ES-I3 (cell line): ENCODE measurements at regions not wholly inside any gene's neighbourhood (a gene's known extent, or its start where the extent isn't known, plus 50 kb on each side); places are given as distances from the start of the nearest gene placed in this dataset.
A peak's percentile ranks its signal among the peaks of the same experiment; 100 is the strongest.

Source experiments
- H3K36me3 ChIP-seq: 2 replicates; pipeline ENCODE4 v1.6.1; 2013; ENCODE audit warnings: mild to moderate bottlenecking, low read length, control low read depth, moderate library complexity; ENCODE audit not compliant: insufficient read depth
- H3K4me1 ChIP-seq: 2 replicates; pipeline ENCODE4 v1.6.1; 2013; ENCODE audit warnings: mild to moderate bottlenecking, control low read depth, low read length; ENCODE audit not compliant: insufficient read depth
- H3K9ac ChIP-seq: 2 replicates; pipeline ENCODE4 v1.6.1; 2013; ENCODE audit warnings: low read depth, mild to moderate bottlenecking, low read length, moderate library complexity
- H3K9me3 ChIP-seq: 2 replicates; pipeline ENCODE4 v1.6.1; 2013; ENCODE audit warnings: mild to moderate bottlenecking, low read length, moderate library complexity; ENCODE audit not compliant: control insufficient read depth, insufficient read depth

DNA sequence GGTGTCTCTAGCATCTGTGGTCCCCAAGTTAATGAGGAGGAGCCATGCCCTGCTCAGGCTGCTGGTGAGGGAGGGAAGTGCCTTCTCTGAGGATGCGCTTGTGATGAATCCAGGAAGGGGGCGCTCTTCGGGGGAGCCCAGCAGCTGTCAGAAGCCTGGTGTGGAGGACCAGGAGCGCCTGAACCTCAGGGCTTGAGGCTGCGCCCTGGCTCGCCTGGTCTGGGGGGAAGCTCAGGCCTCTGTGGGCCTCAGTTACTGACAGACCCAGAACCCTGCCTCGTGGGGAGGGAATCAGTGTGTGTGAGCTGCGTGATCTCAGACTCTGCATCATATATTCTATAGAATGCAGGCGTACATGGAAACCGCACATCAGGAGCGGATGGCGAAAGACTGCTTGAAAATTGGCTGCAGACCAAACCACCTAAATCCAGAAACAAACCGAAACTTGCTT lies 126.1 kb downstream of the SEC14L1 start:
- Histone ChIP-seq H3K4me1 (peaks cover 8% of the 10 kb centered on the region; the same call in 1 of the 2 replicates), H3K9ac (no peak overlapping the region), H3K36me3 (no peaks in the 10 kb centered on the region), H3K9me3 (no peaks in the 10 kb centered on the region)

DNA sequence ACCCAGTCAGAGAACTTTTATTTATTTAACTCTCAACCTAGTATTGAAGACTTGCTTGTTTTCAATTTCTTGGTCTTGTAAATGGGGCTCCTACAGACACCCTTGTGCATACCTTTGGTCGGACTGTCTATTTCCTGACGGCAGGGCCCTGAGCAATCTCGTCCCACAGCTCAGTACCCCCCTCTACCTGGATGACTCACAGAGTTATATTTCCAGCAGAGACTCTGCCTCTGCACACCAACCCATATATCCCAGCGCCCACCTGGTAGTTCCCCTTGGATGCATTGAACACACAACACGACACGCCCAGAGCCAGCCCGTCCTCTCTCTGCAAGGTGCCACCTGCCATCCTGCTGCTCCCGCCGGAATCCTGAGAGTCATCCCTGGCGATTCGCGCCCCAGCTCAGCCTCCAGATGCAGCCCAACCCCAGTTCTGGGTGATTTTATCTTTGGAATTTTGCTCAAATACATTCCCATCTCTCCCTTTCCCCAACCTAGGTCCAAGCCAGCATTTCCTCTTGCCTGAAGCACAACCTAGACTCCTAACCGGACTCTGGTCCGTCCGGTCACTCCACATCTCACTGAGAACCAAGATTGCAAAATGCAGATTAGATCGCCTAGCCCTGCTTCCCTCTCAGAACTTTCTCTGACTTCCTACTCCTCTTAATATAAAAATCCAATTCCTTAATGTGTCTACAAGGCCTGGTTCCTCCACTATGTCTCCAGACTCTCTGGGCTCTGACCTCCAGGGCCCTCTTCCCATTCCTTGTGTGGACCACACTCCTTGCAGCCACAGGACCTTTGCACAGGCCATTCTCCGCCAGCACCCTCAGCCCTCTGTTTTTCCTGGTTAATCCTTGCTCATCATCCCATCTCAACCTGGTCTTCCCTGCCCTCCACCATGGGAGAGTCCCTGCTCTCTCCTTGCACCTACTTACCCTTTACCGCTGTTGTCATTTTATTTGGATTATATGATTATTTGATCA lies 129.2 kb downstream of the SEC14L1 start:
- Histone ChIP-seq H3K4me1 (no peaks in the 10 kb centered on the region; the same call in 1 of the 2 replicates), H3K9me3 (no peaks in the 10 kb centered on the region), H3K36me3 (no peaks in the 10 kb centered on the region), H3K9ac (no peak overlapping the region)

DNA sequence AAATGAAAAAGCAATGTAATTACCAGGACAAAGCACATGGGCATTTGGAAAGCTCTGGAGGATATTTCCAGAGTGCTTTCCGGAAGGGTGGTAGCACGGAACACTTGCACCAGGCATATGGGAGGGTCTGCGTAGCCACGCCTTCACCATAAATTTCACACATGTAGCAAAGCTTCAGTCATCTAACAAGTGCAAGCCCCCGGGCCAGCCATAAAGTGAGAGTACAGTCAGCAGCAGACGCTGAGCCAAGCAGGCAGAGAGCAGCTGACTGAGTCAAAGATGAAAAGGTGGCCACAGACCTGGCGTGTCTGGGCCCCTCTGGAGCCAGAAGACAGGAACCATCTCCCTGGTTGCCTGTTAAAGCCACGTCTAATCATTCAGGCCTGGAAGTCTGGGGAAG lies 130.6 kb downstream of the SEC14L1 start:
- no peaks in the 10 kb centered on the region; the same call in 1 of the 2 replicates for H3K9me3 ChIP-seq
- no peak overlapping the region for H3K9ac ChIP-seq
- no peaks in the 10 kb centered on the region for H3K36me3 ChIP-seq
- no peaks in the 10 kb centered on the region; the same call in 1 of the 2 replicates for H3K4me1 ChIP-seq

DNA sequence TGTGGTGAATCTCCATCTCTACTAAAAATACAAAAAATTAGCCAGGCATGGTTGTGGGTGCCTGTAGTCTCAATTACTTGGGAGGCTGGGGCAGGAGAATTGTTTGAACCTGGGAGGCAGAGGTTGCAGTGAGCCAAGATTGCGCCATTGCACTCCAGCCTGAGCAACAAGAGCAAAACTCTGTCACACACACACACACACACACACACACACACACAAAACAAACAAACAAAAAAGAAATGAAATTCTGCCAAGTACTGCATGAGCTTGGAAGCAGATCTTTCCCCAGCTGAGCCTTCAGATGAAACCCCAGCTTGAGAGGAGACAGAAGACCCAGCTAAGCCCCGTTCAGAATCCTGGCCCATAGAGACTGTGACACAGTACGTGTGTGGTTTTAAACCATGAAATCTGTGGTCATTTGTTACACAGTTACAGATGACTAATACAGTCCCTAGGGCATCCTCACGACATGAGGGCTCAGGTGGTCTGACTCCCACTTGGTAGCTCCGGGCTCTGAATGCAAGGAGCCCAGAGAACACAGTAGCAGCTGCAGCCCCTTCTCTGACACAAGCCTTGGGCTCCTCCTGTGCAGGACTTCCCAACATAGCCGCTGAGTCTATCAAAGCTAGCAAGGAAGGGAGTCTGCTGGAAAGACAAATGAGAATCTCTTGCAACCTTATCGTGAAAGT lies 132.8 kb downstream of the SEC14L1 start:
- no peaks in the 10 kb centered on the region; the same call in 1 of the 2 replicates for H3K4me1 ChIP-seq
- H3K9ac ChIP-seq = no peak overlapping the region
- no peaks in the 10 kb centered on the region for H3K36me3 ChIP-seq
- no peaks in the 10 kb centered on the region; the same call in 1 of the 2 replicates for H3K9me3 ChIP-seq

DNA sequence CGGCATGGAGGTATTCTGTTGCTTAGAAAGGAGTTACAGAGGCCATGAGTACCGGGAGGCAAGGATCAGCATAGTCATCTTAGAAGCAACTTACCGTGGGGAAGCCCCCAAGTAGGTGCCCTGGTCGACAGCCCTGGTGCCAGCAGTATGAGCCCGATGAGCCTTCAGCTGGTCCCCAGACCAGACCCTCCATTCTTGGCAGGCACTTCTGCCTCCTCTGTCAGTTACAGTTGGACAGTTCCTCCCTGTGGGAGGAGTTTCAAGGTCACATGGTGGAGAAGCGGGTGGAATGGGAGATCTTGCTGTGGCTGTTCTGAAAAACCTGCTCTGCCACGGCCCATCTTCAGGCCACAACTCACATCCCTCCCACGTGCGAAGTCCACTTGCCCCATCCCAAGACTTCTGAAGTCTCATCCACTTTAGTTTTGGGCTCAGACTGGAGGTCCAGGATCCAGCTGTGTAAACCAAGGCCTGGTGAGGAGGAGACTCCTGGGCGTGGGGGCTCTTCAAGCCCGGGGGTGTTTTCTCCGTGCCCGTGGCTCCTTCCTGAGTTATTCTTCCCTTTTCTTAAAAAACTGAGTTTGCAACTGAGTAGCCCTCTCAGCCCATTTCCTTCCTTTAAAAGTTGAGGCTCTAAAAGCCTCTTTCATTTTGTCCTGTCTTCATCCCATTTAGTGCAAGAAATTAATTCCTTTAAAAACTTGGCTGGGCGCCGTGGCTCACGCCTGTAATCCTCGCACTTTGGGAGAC lies 133.5 kb downstream of the SEC14L1 start:
- no peaks in the 10 kb centered on the region for H3K36me3 ChIP-seq
- H3K4me1 ChIP-seq = no peaks in the 10 kb centered on the region; the same call in 1 of the 2 replicates
- H3K9ac ChIP-seq = no peak overlapping the region
- H3K9me3 ChIP-seq = no peaks in the 10 kb centered on the region; the same call in 1 of the 2 replicates

DNA sequence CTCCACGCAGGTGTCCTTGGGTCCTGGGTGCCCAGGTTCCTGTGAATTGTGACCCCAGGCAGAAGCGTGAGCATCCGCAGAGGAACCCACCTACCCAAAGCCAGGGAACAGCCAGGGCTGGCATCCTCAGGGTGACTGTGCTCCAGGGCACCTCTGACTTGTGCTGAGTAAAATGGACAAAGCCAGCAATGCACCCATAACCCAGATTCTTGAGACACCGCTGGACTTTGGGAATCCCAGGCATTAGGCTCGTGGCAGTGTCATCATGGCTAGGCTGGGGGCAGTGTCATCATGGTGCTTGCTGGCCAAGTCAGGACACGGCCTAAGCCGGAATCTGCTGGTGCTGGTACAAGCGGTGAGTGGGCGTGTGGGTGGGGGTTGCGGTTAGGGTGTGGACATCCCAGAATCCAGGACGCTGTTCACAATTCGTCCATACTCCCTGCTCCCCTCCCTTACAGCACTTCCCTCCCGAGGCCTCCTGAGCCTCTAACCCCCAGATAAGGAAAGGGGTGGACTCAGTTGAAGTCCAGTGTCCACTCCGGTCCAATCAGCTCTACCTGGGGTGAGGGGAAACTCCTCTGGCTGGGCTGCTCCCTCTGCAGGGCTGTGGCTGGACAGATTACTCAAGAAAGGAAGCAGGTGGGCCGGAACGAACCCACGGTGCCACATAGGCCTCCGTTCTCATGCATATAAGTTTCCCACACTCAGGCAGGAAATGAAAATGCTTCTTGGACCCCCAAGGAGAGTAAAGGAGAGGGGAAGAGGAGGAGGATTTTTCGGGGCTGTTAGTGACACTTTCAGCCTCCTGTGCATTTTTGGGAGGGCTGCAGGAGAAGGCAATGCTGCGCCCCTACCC lies 138.9 kb downstream of the SEC14L1 start:
- Histone ChIP-seq H3K9me3 (no peaks in the 10 kb centered on the region; the same call in 1 of the 2 replicates), H3K4me1 (peaks cover 13% of the 10 kb centered on the region; the same call in 1 of the 2 replicates), H3K9ac (peak overlapping the region; percentile 58; the same call in 1 of the 2 replicates), H3K36me3 (no peaks in the 10 kb centered on the region)

DNA sequence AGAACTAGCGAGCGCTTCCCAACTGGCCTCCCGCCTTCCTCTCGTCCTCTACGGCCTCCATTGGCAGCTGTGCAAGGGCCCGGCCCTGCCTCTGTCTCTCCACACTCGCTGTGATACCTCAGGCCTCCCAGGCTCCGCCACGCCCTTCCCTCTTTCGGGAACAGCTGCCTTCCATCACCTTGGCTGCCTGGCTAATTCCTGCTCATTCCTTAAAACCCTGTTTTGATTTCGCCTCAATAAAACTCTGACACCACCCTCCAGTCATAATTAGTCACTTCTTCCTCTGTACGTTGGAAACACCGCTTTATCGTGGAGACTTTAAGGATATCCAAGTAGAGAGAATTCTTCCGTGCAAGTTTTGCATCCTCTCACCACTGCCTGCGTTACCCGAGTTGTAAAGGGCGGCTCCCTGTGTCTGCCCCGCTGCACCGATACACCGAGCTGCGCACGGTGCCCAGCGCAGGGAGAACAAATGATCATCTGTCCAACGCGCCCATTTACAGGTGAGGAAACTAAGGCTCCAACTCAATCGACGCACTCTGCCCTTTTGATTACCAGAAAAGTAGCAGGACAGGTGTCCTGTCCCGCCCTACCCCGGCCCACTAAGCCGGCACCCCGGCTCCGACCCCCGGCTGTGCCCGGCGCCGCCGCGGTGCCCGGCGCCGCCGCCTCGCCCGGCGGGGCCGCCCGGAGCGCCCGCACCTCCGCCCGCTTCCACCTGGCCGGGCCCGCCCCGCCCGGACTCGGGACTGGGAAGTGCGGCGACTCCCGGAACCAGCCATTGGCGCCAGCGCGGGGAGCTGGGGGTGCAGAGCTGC lies 139.7 kb downstream of the SEC14L1 start:
- no peaks in the 10 kb centered on the region; the same call in 1 of the 2 replicates for H3K9me3 ChIP-seq
- peaks cover 13% of the 10 kb centered on the region; the same call in 1 of the 2 replicates for H3K4me1 ChIP-seq
- H3K9ac ChIP-seq = peak overlapping the region; percentile 58; the same call in 1 of the 2 replicates
- no peaks in the 10 kb centered on the region for H3K36me3 ChIP-seq

DNA sequence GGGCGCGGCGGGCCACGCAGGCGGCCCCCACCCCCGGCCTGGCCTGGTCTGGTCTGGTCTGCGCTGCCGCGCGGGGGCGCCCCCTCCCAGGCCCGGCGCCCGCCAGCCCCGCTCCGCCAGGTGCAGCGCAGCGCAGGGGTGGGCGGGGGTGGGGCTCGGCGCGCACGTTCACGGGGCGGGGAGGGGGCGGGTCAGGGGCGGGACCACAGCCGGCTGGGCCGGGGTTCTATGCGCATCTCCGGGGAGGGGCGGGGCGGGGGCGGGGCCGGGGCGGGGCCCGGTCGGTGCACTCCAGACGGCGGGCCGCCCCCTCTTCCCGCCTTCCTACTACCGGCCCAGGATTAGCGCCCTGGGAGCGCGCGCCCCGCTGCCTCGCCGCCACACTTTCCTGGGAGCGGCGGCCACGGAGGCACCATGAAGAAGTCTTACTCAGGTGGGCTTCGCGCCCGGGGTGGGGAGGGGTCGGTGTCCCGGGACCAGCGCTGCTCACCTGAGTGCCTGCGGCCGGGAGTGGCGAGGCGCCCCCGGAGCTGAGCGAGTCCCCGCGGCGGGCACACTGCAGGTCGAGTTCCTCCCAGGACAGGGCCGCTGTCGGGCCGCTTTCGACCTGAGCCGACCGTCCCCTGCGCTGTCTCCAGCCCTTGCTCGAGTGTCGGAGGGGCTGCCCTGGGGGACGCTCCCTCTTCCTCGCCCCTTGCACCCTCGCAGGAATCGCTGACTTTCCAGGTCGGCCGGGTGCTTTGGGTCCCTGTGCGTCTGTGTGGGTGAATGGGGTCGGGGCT lies 140.5 kb downstream of the SEC14L1 start:
- Histone ChIP-seq H3K36me3 (no peaks in the 10 kb centered on the region), H3K9ac (peak overlapping the region; percentile 84), H3K4me1 (peaks cover 19% of the 10 kb centered on the region; the same call in 1 of the 2 replicates), H3K9me3 (no peaks in the 10 kb centered on the region)

DNA sequence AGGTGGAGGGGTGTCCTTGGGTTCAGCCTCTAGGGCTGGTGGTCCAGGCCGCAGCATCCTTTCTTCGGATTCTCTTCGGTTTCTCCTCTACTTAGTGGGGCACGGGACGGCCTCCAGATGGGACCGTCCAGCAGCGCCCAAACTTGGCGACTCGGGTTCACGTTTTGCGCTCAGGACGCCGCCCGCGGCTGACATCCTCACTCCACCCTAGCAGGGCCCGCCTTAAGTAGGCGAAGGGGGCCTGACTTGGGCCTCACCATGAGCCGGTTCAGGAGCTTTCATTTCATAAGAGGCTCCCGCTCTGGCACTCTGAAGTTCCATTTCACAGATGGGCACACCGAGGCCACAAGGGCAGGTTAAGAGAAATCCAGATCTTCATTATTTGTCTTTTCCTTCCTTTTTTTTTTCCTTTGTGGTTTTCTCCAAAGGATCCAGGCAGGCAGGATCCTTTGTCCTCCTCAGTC lies 141.2 kb downstream of the SEC14L1 start:
- peak overlapping the region; percentile 84 for H3K9ac ChIP-seq
- peaks cover 24% of the 10 kb centered on the region; the same call in 1 of the 2 replicates for H3K4me1 ChIP-seq
- no peaks in the 10 kb centered on the region for H3K9me3 ChIP-seq
- H3K36me3 ChIP-seq = no peaks in the 10 kb centered on the region

DNA sequence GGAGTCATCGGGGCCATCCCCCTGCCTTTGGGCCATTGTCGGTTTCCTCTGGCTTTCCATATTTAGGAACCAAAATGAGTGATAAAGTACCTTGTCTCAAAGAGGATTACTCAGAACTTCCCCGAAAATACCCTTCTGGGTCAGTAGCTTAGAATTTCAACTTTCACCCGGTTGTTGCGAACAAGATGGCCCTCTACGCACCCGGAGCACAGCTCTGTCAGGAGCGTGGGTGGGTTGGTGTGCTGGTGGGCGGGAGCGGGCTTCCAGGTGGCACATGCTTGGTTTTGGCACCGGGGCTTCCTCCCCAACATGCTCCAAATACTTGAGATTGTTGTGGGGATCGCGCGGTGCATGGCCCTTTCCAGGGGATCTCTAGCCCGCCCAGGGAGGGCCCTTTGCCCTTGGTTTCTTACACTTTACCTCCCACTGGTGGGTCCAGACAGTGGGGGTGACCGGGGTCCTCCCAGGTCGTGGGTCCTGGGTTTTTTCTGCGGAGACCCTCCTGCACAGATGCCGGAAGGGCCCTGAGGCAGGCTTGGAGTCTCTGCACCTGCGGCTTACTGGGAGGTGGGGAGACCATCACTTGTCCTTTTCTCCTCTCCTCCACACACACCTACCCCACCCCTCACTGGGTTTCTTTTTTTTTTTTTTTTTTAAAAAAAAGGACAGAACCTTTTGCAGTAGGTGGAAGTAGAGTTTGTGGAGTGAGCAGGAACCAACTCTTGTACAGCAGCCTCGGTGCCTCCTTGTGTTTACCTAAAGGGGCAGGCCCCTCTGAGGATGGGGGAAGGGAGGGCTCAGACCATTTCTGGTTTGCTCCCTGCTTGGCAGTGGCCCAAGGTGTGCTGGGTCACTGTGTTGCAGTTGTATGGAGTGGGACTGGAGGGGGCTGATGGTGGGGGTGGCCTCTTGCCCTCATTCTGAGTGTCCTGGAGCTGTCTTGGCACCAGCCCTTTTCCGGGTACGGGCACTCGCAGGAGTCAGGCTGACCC lies 142.1 kb downstream of the SEC14L1 start:
- H3K36me3 ChIP-seq = no peaks in the 10 kb centered on the region
- H3K4me1 ChIP-seq = peaks cover 31% of the 10 kb centered on the region; the same call in 1 of the 2 replicates
- peak overlapping the region; percentile 84; the same call in 1 of the 2 replicates for H3K9ac ChIP-seq
- no peaks in the 10 kb centered on the region for H3K9me3 ChIP-seq

DNA sequence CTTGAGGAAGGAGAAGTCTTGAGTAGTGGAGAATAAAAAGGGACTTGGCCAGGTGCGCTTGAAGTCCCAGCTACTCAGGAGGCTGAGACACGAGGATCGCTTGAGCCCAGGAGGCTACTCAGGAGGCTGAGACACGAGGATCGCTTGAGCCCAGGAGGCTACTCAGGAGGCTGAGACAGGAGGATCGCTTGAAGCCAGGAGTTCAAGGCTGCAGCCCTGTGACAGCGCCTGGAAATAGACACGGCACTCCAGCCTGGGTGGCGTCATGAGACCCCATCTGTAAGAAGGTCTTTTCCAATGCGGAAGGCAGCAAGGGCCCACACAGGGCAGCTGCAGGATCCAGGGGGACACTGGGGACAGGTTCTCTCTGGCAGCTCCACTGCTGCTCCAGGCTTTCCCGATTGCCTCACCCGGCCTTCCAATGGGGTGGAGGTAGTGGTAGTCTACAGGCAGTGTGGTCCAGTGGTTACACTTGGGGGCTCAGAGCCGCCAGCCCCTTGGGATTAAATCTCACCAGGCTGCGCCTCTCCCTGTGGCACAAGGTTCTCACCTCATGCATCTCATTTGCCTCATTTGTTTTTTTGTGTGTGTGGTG lies 143.4 kb downstream of the SEC14L1 start:
- Histone ChIP-seq H3K9ac (no peak overlapping the region), H3K36me3 (no peaks in the 10 kb centered on the region), H3K4me1 (peaks cover 40% of the 10 kb centered on the region), H3K9me3 (no peaks in the 10 kb centered on the region)
